Fibroblast of mammary gland (primary cell): ENCODE measurements at regions not wholly inside any gene's neighbourhood (a gene's known extent, or its start where the extent isn't known, plus 50 kb on each side); places are given as distances from the start of the nearest gene placed in this dataset.

Experiments
- DNase-seq: peaks from one replicate; pipeline ENCODE4 v3.0.0-alpha.2; 2010; ENCODE audit warnings: low read depth
- H3K4me3 ChIP-seq: 2 replicates; pipeline ENCODE4 v1.5.1; 2011; ENCODE audit warnings: low read depth, mild to moderate bottlenecking, low read length, moderate library complexity; ENCODE audit not compliant: control insufficient read depth
- TF ChIP-seq, protein P1 (sequence below): conservative IDR thresholded peaks from 2 replicates; pipeline ENCODE4 v1.5.1; 2011; ENCODE audit warnings: low read depth, low read length, inconsistent platforms; ENCODE audit not compliant: control insufficient read depth, insufficient read depth

DNA sequence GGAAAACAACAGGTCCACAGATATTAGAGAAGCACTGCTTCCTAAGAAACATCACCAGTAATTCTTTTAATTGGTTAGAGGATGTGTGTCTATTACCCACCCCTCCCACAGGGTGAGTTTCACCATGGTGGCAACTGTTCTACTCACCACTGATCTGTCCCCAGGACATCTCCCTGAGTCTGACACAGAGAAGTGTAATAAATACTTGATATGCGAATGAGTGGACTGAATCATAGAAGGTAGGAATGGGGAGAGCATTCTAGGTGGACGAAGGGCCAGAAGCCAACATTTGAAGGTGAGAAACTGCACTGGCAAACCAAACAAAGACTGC, 452.7 kb upstream of the PROK2 start:
- DNase-seq = no peak
- TF ChIP-seq, protein P1, sequence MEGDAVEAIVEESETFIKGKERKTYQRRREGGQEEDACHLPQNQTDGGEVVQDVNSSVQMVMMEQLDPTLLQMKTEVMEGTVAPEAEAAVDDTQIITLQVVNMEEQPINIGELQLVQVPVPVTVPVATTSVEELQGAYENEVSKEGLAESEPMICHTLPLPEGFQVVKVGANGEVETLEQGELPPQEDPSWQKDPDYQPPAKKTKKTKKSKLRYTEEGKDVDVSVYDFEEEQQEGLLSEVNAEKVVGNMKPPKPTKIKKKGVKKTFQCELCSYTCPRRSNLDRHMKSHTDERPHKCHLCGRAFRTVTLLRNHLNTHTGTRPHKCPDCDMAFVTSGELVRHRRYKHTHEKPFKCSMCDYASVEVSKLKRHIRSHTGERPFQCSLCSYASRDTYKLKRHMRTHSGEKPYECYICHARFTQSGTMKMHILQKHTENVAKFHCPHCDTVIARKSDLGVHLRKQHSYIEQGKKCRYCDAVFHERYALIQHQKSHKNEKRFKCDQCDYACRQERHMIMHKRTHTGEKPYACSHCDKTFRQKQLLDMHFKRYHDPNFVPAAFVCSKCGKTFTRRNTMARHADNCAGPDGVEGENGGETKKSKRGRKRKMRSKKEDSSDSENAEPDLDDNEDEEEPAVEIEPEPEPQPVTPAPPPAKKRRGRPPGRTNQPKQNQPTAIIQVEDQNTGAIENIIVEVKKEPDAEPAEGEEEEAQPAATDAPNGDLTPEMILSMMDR = no peak
- H3K4me3 ChIP-seq = no peak overlapping the region

DNA sequence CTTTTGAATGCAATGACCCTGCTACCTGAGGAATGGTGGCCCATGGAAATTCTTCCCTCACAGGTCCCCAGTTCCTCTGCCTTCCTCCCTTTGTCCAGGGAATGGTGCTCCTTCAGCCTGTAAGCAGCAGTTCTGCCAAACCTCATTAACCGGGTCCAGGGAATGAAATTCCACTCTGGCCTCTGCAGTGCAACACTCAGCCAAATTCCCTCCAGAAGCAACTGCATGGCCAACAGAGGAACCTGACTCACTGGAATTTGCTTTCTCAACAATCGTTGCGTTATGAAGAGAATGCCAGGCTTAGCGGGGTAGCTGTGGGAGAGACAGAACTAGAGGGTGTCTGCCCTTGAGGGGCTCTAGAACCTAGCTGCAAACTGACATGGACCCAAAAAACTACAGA, 449.4 kb upstream of the PROK2 start:
- peak; percentile 91 for DNase-seq
- no peak overlapping the region for H3K4me3 ChIP-seq
- TF ChIP-seq, protein P1 = no peak

DNA sequence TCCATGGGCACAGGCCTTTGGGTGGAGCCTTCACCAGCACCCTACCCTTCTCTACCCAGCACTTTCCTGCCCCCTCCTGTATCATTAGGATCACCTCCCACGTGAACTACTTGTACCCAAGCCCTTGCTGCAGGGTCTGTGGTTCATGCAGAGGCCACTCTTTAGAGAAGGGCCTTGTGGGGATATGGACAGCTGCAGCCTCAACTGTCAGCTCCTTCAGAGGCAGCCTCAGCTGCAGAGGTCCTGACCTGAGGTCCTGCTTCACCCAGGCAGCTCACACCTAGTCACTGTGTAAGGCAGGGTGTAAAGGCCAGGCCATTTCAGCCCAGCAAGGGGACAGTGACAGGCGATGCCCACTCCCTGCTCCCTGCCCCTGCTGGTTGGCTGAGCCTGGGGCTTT, 448.6 kb upstream of the PROK2 start:
- TF ChIP-seq, protein P1 = no peak
- no peak overlapping the region for H3K4me3 ChIP-seq
- DNase-seq = no peak

DNA sequence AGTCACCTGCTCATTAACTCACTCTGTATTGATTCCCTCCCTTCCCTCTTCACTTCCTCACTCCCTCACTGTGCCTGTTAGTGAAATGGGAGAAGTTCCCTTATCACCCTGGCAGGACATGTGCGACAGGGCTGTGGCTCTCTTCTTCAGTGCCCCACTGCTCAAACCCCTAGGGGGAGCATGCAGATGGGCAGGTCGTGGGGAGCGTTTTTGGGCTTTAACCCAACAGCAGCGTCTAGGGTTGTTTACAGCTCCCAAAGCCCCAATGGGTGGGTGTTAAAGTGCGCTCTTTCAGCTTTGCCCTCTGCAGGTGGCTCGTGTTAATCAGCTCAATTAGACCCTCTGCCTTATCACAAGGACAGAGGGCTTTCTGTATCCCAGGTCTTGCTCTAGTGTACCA, 447.8 kb upstream of the PROK2 start:
- no peak overlapping the region for H3K4me3 ChIP-seq
- no peak for DNase-seq
- TF ChIP-seq, protein P1 = no peak

DNA sequence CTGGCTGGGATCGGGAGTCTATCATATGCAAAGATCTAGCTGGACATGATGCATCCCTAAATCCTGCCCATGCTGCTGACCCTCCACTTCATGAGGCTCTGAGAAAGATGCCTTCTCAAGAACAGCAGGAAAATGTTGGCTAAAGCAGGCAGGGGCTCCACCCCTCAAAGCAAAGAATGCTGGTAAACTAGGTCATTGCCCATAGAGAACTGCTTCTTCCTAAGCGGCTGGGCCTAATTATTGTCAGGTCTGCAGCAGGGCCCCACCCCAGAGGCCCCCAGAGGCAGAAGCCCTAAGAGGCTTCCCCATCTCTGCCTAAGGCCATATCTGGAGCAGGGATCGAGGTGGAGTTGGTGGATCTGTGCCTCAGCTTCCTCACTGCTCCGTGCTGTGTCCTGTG, 447.4 kb upstream of the PROK2 start:
- TF ChIP-seq, protein P1 = no peak
- DNase-seq = no peak
- H3K4me3 ChIP-seq = no peak overlapping the region

DNA sequence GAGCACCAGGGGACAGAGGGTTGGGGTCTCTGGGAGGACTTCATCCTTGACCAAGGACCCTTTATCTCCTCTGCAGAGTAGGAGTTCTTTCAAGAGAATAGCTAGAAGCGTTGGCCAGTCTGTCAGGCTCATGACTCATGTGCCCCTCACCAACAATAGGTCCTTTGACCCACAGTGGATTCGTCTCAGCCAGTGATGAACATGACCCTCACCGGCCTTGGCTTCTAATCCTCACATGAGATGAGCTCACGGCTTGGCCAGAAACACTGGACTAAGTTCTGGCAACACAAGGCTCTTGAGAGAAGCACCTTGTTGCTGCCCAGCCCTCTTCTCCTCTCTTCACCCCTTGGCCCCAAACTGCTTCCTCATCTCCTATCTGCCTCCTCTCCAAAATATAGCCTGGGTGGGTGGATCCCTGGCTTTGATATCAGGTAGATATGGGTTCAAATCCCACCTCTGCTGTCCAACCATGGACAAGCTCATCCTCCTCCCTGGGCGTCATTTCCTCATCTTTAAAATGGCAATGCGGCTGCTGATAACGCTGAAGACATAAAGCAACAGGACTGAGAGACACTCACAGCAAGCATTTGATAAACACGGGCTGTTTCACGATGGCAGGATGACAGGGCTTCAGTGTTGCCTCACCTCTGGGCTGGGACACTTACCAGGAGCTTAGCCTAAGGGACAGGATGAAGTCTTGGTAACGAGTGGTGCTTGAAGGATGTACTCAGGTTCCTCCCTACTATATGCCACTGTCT, 446.7 kb upstream of the PROK2 start:
- H3K4me3 ChIP-seq = no peak overlapping the region
- peak; percentile 82 for DNase-seq
- TF ChIP-seq, protein P1 = no peak
